Mesenchymal stem cell (in vitro differentiated cells and primary cell): ENCODE measurements at regions not wholly inside any gene's neighbourhood (a gene's known extent, or its start where the extent isn't known, plus 50 kb on each side); places are given as distances from the start of the nearest gene placed in this dataset.

Source experiments
- DNase-seq: peaks from one replicate; pipeline ENCODE4 v3.0.0-alpha.2; 2013
- H2AFZ ChIP-seq: one replicate; pipeline ENCODE4 v1.6.1; 2013; ENCODE audit warnings: low read depth, mild to moderate bottlenecking, control low read depth, inconsistent platforms, low read length, moderate library complexity
- H2AK5ac ChIP-seq: 2 replicates; pipeline ENCODE4 v1.6.1; 2013; ENCODE audit warnings: low read length, moderate library complexity, mild to moderate bottlenecking, inconsistent platforms; ENCODE audit not compliant: severe bottlenecking
- H2BK120ac ChIP-seq: one replicate; pipeline ENCODE4 v1.6.1; 2013; ENCODE audit warnings: low read depth, mild to moderate bottlenecking, inconsistent platforms, low read length, moderate library complexity
- H2BK12ac ChIP-seq, 2 experiments: one replicate each; pipeline ENCODE4 v1.6.1; 2013; ENCODE audit warnings: inconsistent platforms in 2 of 2, low read length in 2 of 2, mild to moderate bottlenecking in 2 of 2, moderate library complexity in 2 of 2, control low read depth in 1 of 2
- H2BK15ac ChIP-seq: one replicate; pipeline ENCODE4 v1.6.1; 2013; ENCODE audit warnings: mild to moderate bottlenecking, low read depth, inconsistent platforms; ENCODE audit not compliant: poor library complexity, severe bottlenecking
- H2BK5ac ChIP-seq: 2 replicates; pipeline ENCODE4 v1.6.1; 2013; ENCODE audit warnings: low read depth, mild to moderate bottlenecking, low read length, control low read depth, inconsistent platforms; ENCODE audit not compliant: poor library complexity, severe bottlenecking
- H3K14ac ChIP-seq, 2 experiments: one replicate each; pipeline ENCODE4 v1.6.1; 2013; ENCODE audit warnings: inconsistent platforms in 2 of 2, low read length in 2 of 2, control low read depth in 1 of 2, mild to moderate bottlenecking in 1 of 2, moderate library complexity in 1 of 2
- H3K18ac ChIP-seq, 2 experiments: one replicate each; pipeline ENCODE4 v1.6.1; 2013; ENCODE audit warnings: inconsistent platforms in 2 of 2, low read length in 2 of 2, control low read depth in 1 of 2, low read depth in 1 of 2, mild to moderate bottlenecking in 1 of 2
- H3K23ac ChIP-seq, 2 experiments: one replicate each; pipeline ENCODE4 v1.6.1; 2013; ENCODE audit warnings: inconsistent platforms in 2 of 2, low read length in 2 of 2, mild to moderate bottlenecking in 2 of 2, moderate library complexity in 2 of 2, control low read depth in 1 of 2
- H3K27ac ChIP-seq: 2 replicates; pipeline ENCODE4 v1.5.1; 2013; ENCODE audit warnings: mild to moderate bottlenecking, moderate library complexity, low read length, control low read depth, inconsistent platforms; ENCODE audit not compliant: poor library complexity, severe bottlenecking
- H3K27me3 ChIP-seq, 2 experiments: 2 replicates each; pipeline versions ENCODE4 v1.6.1 to v1.7.0; 2013; ENCODE audit warnings: low read length in 2 of 2, mild to moderate bottlenecking in 2 of 2, moderate library complexity in 2 of 2, control low read depth in 1 of 2, inconsistent platforms in 1 of 2; ENCODE audit not compliant: control insufficient read depth in 1 of 2, insufficient read depth in 1 of 2
- H3K36me3 ChIP-seq, 2 experiments: 2 replicates each; pipeline versions ENCODE4 v1.6.1 to v1.7.0; 2013; ENCODE audit warnings: low read length in 2 of 2, control low read depth in 1 of 2, inconsistent platforms in 1 of 2, low read depth in 1 of 2, mild to moderate bottlenecking in 1 of 2; ENCODE audit not compliant: insufficient read depth in 2 of 2, control insufficient read depth in 1 of 2
- H3K4ac ChIP-seq, 2 experiments: one replicate each; pipeline ENCODE4 v1.6.1; 2013; ENCODE audit warnings: inconsistent platforms in 2 of 2, low read length in 2 of 2, mild to moderate bottlenecking in 2 of 2, moderate library complexity in 2 of 2, control low read depth in 1 of 2, low read depth in 1 of 2
- H3K4me1 ChIP-seq: 2 replicates; pipeline ENCODE4 v1.6.1; 2013; ENCODE audit warnings: low read depth, low read length, control low read depth; ENCODE audit not compliant: control insufficient read depth, insufficient read depth
- H3K4me2 ChIP-seq: 2 replicates; pipeline ENCODE4 v1.6.1; 2013; ENCODE audit warnings: low read length, mild to moderate bottlenecking, inconsistent platforms; ENCODE audit not compliant: poor library complexity, severe bottlenecking
- H3K4me3 ChIP-seq, 2 experiments: 2 replicates each; pipeline versions ENCODE4 v1.5.1 to v1.7.0; 2013; ENCODE audit warnings: low read length in 2 of 2, mild to moderate bottlenecking in 2 of 2, control low read depth in 1 of 2, low read depth in 1 of 2; ENCODE audit not compliant: insufficient read depth in 1 of 2
- H3K79me1 ChIP-seq: replicated peaks from 2 replicates; pipeline ENCODE4 v1.6.1; 2013; ENCODE audit warnings: mild to moderate bottlenecking, control low read depth, low read length, inconsistent platforms; ENCODE audit not compliant: poor library complexity, severe bottlenecking
- H3K9ac ChIP-seq: 2 replicates; pipeline ENCODE4 v1.7.0; 2013; ENCODE audit warnings: mild to moderate bottlenecking, low read length, moderate library complexity
- H3K9me3 ChIP-seq: 2 replicates; pipeline ENCODE4 v1.7.0; 2013; ENCODE audit warnings: mild to moderate bottlenecking, low read length; ENCODE audit not compliant: control insufficient read depth
- H4K8ac ChIP-seq: one replicate; pipeline ENCODE4 v1.6.1; 2013; ENCODE audit warnings: inconsistent platforms, mild to moderate bottlenecking, low read length, moderate library complexity
- H4K91ac ChIP-seq: one replicate; pipeline ENCODE4 v1.6.1; 2013; ENCODE audit warnings: mild to moderate bottlenecking, low read length, inconsistent platforms
- WGBS: methylation state at CpG from one replicate; pipeline ENCODE4 v1.1.7; 2013; ENCODE audit warnings: mixed read lengths; 5-methylcytosine and 5-hydroxymethylcytosine counted together

- H4K8ac ChIP-seq = no peak overlapping the region
Measured at GRCh38 chr2:5932556-5933469, 240.6 kb downstream of the SOX11 start.

GRCh38 chr2:5933669-5934068 lies 241.5 kb downstream of the SOX11 start:
- no peaks in the 10 kb centered on the region for H3K4me1 ChIP-seq
- H3K27ac ChIP-seq = no peak overlapping the region
- no peak overlapping the region for H2BK120ac ChIP-seq
- no peaks in the 10 kb centered on the region for H3K36me3 ChIP-seq
- H3K9ac ChIP-seq = no peak overlapping the region
- H3K18ac ChIP-seq = no peak overlapping the region
- H4K8ac ChIP-seq = no peak overlapping the region
- no peak overlapping the region for H3K4ac ChIP-seq
- H3K4me2 ChIP-seq = no peak overlapping the region
- 70% methylated on average over 4 of the region's 4 CpGs for WGBS
- no peak overlapping the region for H2BK5ac ChIP-seq
- no peak overlapping the region for H2BK12ac ChIP-seq
- H3K4me3 ChIP-seq = no peak overlapping the region
- H2BK15ac ChIP-seq = no peak overlapping the region
- H4K91ac ChIP-seq = no peak overlapping the region
- no peak overlapping the region for H3K23ac ChIP-seq
- H3K27me3 ChIP-seq = no peaks in the 10 kb centered on the region
- no peak overlapping the region for H2AFZ ChIP-seq
- no peak overlapping the region for H2AK5ac ChIP-seq
- H3K9me3 ChIP-seq = peaks cover 9% of the 10 kb centered on the region
- H3K79me1 ChIP-seq = no peaks in the 10 kb centered on the region
- DNase-seq = no peak
- no peak overlapping the region for H3K14ac ChIP-seq

More at GRCh38 chr2:5932556-5933469, 240.6 kb downstream of the SOX11 start:
- Histone ChIP-seq H3K14ac (no peak overlapping the region), H3K23ac (no peak overlapping the region), H2BK15ac (no peak overlapping the region), H2BK120ac (no peak overlapping the region), H2BK12ac (no peak overlapping the region), H3K36me3 (no peaks in the 10 kb centered on the region), H3K9ac (no peak overlapping the region), H3K4me2 (no peak overlapping the region), H3K27ac (no peak overlapping the region), H3K4me1 (no peaks in the 10 kb centered on the region), H2AFZ (no peak overlapping the region), H3K27me3 (no peaks in the 10 kb centered on the region), H4K91ac (no peak overlapping the region), H3K18ac (no peak overlapping the region), H2AK5ac (no peak overlapping the region), H3K4ac (no peak overlapping the region), H3K4me3 (peak overlapping the region in 1 of 2 experiments; percentile 38), H2BK5ac (no peak overlapping the region), H3K9me3 (peaks cover 9% of the 10 kb centered on the region), H3K79me1 (no peaks in the 10 kb centered on the region)
- 78% methylated on average over 25 of the region's 25 CpGs for WGBS
- DNase-seq = no peak

- H3K36me3 ChIP-seq = no peaks in the 10 kb centered on the region
- no peak overlapping the region for H2AK5ac ChIP-seq
- no peaks in the 10 kb centered on the region for H3K79me1 ChIP-seq
- no peak overlapping the region for H3K4ac ChIP-seq
- WGBS = 84% methylated on average over 3 of the region's 4 CpGs
- no peak overlapping the region for H3K9ac ChIP-seq
- no peak overlapping the region for H2BK120ac ChIP-seq
- H3K27ac ChIP-seq = no peak overlapping the region
- no peaks in the 10 kb centered on the region for H3K27me3 ChIP-seq
- H3K18ac ChIP-seq = no peak overlapping the region
- no peak overlapping the region for H3K4me3 ChIP-seq
- H3K14ac ChIP-seq = no peak overlapping the region
- no peak overlapping the region for H2BK15ac ChIP-seq
- H2AFZ ChIP-seq = no peak overlapping the region
- no peak overlapping the region for H2BK12ac ChIP-seq
- H3K4me1 ChIP-seq = no peaks in the 10 kb centered on the region
- H3K4me2 ChIP-seq = no peak overlapping the region
- H4K8ac ChIP-seq = no peak overlapping the region
- no peak overlapping the region for H3K23ac ChIP-seq
- no peak overlapping the region for H2BK5ac ChIP-seq
- no peak overlapping the region for H4K91ac ChIP-seq
- DNase-seq = no peak
- H3K9me3 ChIP-seq = peaks cover 5% of the 10 kb centered on the region
Measured at GRCh38 chr2:5937321-5937720, 245.1 kb downstream of the SOX11 start.

GRCh38 chr2:5937851-5938565 lies 245.8 kb downstream of the SOX11 start:
- Histone ChIP-seq H3K27ac (no peak overlapping the region), H2AFZ (no peak overlapping the region), H3K18ac (no peak overlapping the region), H3K9me3 (peaks cover 5% of the 10 kb centered on the region), H3K79me1 (no peaks in the 10 kb centered on the region), H3K14ac (no peak overlapping the region), H3K9ac (no peak overlapping the region), H4K8ac (no peak overlapping the region), H2BK120ac (no peak overlapping the region), H3K4me3 (no peak overlapping the region), H3K36me3 (no peaks in the 10 kb centered on the region), H3K23ac (no peak overlapping the region), H2BK5ac (no peak overlapping the region), H2BK15ac (no peak overlapping the region), H3K27me3 (no peaks in the 10 kb centered on the region), H3K4ac (no peak overlapping the region), H3K4me2 (no peak overlapping the region), H4K91ac (no peak overlapping the region), H2AK5ac (no peak overlapping the region), H3K4me1 (no peaks in the 10 kb centered on the region), H2BK12ac (no peak overlapping the region)
- DNase-seq = no peak
- 62% methylated on average over 11 of the region's 12 CpGs for WGBS
